Esophagus squamous epithelium (tissue), 5 donors: ENCODE measurements at regions not wholly inside any gene's neighbourhood (a gene's known extent, or its start where the extent isn't known, plus 50 kb on each side); places are given as distances from the start of the nearest gene placed in this dataset.

ENCODE experiments used
- DNase-seq: peaks from one replicate; lab custom pipeline; 2025; lab: John Stamatoyannopoulos, UW
- H3K27ac ChIP-seq, 4 donors: fragments of 200-600 bp; sonication (generic); one replicate each; pipeline ENCODE4 v1.5.1; 2016 to 2019; ENCODE audit warnings: mild to moderate bottlenecking in 1 of 4
- H3K27me3 ChIP-seq, 4 donors: fragments of 200-600 bp; sonication (generic); 1 replicate in 3 of 4; 2 replicates in 1 of 4; pipeline versions ENCODE4 v1.5.1 to v1.6.0; 2017 to 2021; ENCODE audit warnings: antibody characterized with exemption in 1 of 4
- H3K36me3 ChIP-seq, 3 donors: fragments of 200-600 bp; sonication (generic); one replicate each; pipeline ENCODE4 v1.5.1; 2016 to 2019
- H3K4me1 ChIP-seq, 3 donors: fragments of 200-600 bp; sonication (generic); one replicate each; pipeline ENCODE4 v1.5.1; 2017 to 2019
- H3K4me3 ChIP-seq, 4 donors: fragments of 200-600 bp; sonication (generic); 1 replicate in 3 of 4; 2 replicates in 1 of 4; pipeline ENCODE4 v1.5.1; 2016 to 2019; ENCODE audit warnings: mild to moderate bottlenecking in 2 of 4, moderate library complexity in 1 of 4
- H3K9me3 ChIP-seq, 3 donors: fragments of 200-600 bp; sonication (generic); one replicate each; pipeline ENCODE4 v1.5.1; 2016 to 2019
- CTCF ChIP-seq, 6 experiments: fragments of 450-650 bp in 4 of 6; fragments of 200-600 bp in 2 of 6; sonication (generic) in 2 of 6; IDR thresholded peaks; one replicate each; pipeline ENCODE4 v1.5.1; 2016 to 2019; ENCODE audit warnings: antibody characterized with exemption in 6 of 6, mild to moderate bottlenecking in 4 of 6, moderate library complexity in 4 of 6
- POLR2A ChIP-seq, 4 donors: fragments of 450-650 bp; IDR thresholded peaks; one replicate each; pipeline ENCODE4 v1.6.1; 2017; ENCODE audit warnings: antibody characterized with exemption in 4 of 4, mild to moderate bottlenecking in 4 of 4, moderate library complexity in 3 of 4
- WGBS, 2 donors: methylation state at CpG; one replicate each; pipeline ENCODE4 v1.1.5; 2018; 5-methylcytosine and 5-hydroxymethylcytosine counted together
- intact Hi-C: fragments of 100-400 bp; cut with DNase I; formaldehyde crosslinking; loops from one replicate; pipeline ENCODE4 v1.15.0; 2022
- donor health status: DM: yes; HTN: yes; CAD: no.

- DNase-seq: no peak
- H3K36me3 ChIP-seq: no peaks in the 10 kb centered on the region
- intact Hi-C loops: no loop called here
Observed at GRCh38 chr7:131921016-131921415, 364.6 kb upstream of the PODXL start.

DNA sequence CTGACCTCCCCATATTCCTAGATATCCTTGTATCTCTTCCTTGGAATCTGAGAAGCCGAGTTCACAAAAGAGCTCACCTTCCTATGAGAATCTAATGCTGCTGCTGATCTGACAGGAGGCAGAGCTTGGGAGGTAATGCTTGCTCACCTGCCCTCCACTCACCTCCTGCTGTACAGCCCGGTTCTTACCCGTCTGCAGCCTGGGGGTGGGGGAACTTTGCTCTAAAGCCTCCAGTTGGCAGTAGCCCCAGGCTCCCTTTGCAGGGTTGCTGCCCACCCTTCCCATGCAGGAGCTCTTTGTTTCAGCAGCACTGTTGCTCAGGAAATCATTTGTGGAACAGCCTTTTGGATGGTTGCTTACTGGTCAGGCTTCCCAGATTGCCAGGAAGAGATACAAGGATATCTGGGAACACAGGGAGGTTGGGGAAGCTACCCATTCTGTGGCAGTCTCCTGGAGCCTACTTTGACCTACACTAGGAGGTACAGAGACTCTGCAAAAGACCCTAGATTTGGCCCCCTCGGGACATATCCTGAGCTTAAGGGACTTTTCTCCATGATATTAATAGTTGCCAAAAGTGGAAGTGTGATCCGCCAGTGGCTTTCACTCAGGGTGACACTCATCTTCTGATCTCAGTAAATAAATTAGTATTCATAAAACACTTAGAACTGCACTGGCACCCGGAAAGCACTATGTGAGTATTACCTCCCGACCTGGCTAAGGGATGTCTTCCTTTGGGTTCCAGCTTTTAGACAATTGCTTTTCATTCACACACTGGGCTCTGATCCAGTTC lies 363.7 kb upstream of the PODXL start:
- H3K9me3 ChIP-seq: no peaks in the 10 kb centered on the region
- no peak overlapping the region for H3K27ac ChIP-seq
- no peaks in the 10 kb centered on the region for H3K27me3 ChIP-seq
- DNase-seq: no peak
- 64 to 68% methylated on average over 5 to 7 of the region's 7 CpGs for WGBS, 2 donors
- intact Hi-C loops: no loop called here
- no peak for TF ChIP-seq POLR2A (IDR thresholded peaks at IDR 0.05)
- no peak for TF ChIP-seq CTCF (IDR thresholded peaks at IDR 0.05)
- H3K4me1 ChIP-seq: no peaks in the 10 kb centered on the region
- no peak overlapping the region for H3K4me3 ChIP-seq
- H3K36me3 ChIP-seq: no peaks in the 10 kb centered on the region

More at GRCh38 chr7:131921016-131921415, 364.6 kb upstream of the PODXL start:
- H3K9me3 ChIP-seq: no peaks in the 10 kb centered on the region
- no peak overlapping the region for H3K4me3 ChIP-seq
- TF ChIP-seq POLR2A (IDR thresholded peaks at IDR 0.05) (no peak), CTCF (IDR thresholded peaks at IDR 0.05) (no peak)
- no peak overlapping the region for H3K27ac ChIP-seq
- WGBS, 2 donors: 11 to 24% methylated on average over 1 of the region's 1 CpG
- no peaks in the 10 kb centered on the region for H3K4me1 ChIP-seq
- H3K27me3 ChIP-seq: no peaks in the 10 kb centered on the region

- no peak for DNase-seq
- H3K36me3 ChIP-seq: no peaks in the 10 kb centered on the region
- H3K9me3 ChIP-seq: no peaks in the 10 kb centered on the region
- 30 to 82% methylated on average over 1 to 2 of the region's 2 CpGs for WGBS, 2 donors
- peaks cover 0 to 8% (median 0%) of the 10 kb centered on the region in 3 donors for H3K4me1 ChIP-seq
- no peak overlapping the region for H3K4me3 ChIP-seq
- no peak overlapping the region for H3K27ac ChIP-seq
- intact Hi-C loops: no loop called here
- H3K27me3 ChIP-seq: peaks cover 0 to 71% (median 6%) of the 10 kb centered on the region in 4 donors
- TF ChIP-seq POLR2A (IDR thresholded peaks at IDR 0.05): no peak
- TF ChIP-seq CTCF (IDR thresholded peaks at IDR 0.05): no peak
Observed at GRCh38 chr7:131911112-131911511, 354.7 kb upstream of the PODXL start.

DNA sequence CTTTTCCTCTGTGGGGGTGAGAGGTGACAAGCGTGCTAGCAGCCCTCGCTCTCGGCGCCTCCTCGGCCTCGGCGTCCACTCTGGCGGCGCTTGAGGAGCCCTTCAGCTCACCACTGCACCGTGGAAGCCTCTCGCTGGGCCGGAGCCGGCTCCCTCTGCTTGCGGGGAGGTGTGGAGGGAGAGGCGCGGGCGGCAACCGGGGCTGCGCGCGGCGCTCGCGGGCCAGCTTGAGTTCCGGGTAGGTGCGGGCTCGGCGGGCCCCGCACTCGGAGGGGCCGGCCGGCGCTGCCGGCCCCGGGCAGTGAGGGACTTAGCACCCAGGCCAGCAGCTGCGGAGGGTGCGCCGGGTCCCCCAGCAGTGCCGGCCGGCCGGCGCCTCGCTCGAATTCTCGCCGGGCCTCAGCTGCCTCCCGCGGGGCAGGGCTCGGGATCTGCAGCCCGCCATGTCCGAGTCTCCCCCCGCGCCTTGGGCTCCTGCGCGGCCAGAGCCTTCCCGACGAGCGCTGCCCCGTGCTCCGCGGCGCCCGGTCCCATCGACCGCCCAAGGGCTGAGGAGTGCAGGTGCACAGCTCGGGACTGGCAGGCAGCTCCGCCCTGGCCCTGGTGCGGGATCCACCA lies 352.8 kb upstream of the PODXL start:
- intact Hi-C loops: no loop called here
- no peak for DNase-seq
- Histone ChIP-seq H3K4me1 (peaks cover 0 to 8% (median 0%) of the 10 kb centered on the region in 3 donors), H3K4me3 (peak overlapping the region in 2 of 4 donors; percentile 40 to 55), H3K27ac (no peak overlapping the region), H3K36me3 (no peaks in the 10 kb centered on the region), H3K9me3 (peaks cover 0 to under 1% (median 0%) of the 10 kb centered on the region in 3 donors), H3K27me3 (peaks cover 0 to 86% (median 6%) of the 10 kb centered on the region in 4 donors)
- 33% methylated on average over 1 of the region's 68 CpGs; no CpG with 5 or more reads in 1 of the 2 donors for WGBS, 2 donors
- TF ChIP-seq CTCF (IDR thresholded peaks at IDR 0.05): no peak
- no peak for TF ChIP-seq POLR2A (IDR thresholded peaks at IDR 0.05)

DNA sequence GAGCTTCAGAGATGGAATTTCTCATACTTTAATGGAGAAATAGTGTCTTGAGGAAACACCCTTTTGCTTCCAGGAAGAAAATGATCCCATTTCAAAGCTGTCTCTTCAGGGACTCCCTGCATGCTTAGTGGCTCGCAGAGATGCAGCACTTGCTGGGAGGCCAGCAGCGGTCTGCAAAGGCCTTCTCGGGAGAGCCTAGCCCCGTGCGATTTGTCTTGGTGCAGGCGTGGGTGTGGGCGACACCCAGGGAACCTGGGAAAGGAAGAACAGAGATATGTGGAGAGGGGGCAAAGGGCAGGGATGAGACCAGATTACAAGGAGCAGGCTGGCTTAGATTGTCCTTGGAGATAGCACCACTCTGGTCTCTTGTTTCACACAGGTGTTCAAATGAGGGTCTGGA lies 352.3 kb upstream of the PODXL start:
- Histone ChIP-seq H3K4me3 (no peak overlapping the region), H3K9me3 (peaks cover 0 to 6% (median 0%) of the 10 kb centered on the region in 3 donors), H3K4me1 (peaks cover 0 to 8% (median 0%) of the 10 kb centered on the region in 3 donors), H3K27me3 (peaks cover 0 to 86% (median 6%) of the 10 kb centered on the region in 4 donors), H3K27ac (no peak overlapping the region), H3K36me3 (no peaks in the 10 kb centered on the region)
- DNase-seq: no peak
- TF ChIP-seq POLR2A (IDR thresholded peaks at IDR 0.05): no peak
- no peak for TF ChIP-seq CTCF (IDR thresholded peaks at IDR 0.05)
- WGBS, 2 donors: 77 to 87% methylated on average over 3 to 7 of the region's 7 CpGs
- intact Hi-C loops: no loop called here
